ENCODE measurements at regions not wholly inside any gene's neighbourhood (a gene's known extent, or its start where the extent isn't known, plus 50 kb on each side); places are given as distances from the start of the nearest gene placed in this dataset.

DNA sequence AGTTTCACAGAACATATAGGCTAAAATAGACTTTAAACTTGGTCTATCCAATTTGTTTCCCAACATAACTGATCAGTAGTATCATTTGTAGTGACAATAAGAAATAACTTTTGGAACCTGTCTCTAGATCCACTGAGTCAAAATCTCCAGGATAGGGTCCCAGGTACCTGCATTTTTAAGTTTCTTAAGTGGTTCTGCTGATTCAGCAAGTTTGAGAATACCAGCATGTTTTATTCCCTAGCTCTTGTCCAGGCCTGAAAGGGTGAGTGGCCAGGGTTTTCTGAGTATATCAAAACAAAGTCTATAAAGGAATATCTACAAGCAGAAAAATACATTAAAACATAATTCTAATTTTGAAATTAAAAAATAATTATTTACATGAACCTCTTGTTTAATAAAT, 573.1 kb upstream of the POU3F4 start:
- TF ChIP-seq CTCF (IDR thresholded peaks at IDR 0.05; ENCODE audit: poor library complexity) (no peak), EZH2 (IDR thresholded peaks at IDR 0.05; ENCODE audit: borderline replicate concordance) (no peak), EZH2phosphoT487 (IDR thresholded peaks at IDR 0.05; ENCODE audit: low read depth, severe bottlenecking, unreplicated experiment) (no peak)

All from hepatocyte (in vitro differentiated cells).